ENCODE measurements at regions not wholly inside any gene's neighbourhood (a gene's known extent, or its start where the extent isn't known, plus 50 kb on each side); places are given as distances from the start of the nearest gene placed in this dataset.

DNA sequence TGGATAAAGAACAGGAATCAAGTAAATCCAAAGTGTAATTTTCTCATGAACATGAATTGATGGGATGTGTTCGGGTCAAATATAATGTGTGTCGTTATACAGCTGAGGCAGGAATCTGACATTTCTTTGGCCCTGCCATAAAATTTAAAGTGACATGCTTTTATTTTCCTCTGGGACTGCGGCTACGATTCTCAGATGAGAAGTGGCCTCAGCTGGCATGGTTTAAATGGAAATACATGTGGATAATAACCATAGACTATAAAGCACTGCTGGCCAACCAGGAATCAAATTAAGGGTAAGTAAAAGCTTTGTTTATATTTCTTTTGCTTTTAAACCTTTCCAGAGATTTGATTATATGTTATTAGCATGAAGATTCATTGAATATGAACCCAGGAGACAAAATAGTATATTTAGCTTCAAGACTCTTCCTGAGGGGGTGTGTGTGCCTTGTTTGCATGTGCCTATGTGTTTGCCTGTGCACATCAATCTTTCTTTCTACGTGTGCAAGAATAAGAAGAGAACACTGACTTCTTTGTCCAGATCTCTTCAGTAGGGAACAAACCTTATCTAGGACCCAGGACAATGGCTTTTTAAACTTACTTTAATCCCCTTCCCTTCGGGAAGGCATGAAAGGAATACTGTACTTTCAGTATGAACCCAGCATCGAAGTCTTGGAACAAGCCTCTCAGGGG is 629.0 kb upstream of the PFKP start:
- ChIA-PET CTCF (interaction anchor here (0.6 kb wide), 1 partner anchor 135 kb away, joined by 3 read pairs; no protein-coding TSS in a partner anchor), POLR2A (ENCODE audit: low non-redundant PET) (no interaction called here)
- no peak overlapping the region for H3K27ac ChIP-seq
- TF ChIP-seq, protein P1, sequence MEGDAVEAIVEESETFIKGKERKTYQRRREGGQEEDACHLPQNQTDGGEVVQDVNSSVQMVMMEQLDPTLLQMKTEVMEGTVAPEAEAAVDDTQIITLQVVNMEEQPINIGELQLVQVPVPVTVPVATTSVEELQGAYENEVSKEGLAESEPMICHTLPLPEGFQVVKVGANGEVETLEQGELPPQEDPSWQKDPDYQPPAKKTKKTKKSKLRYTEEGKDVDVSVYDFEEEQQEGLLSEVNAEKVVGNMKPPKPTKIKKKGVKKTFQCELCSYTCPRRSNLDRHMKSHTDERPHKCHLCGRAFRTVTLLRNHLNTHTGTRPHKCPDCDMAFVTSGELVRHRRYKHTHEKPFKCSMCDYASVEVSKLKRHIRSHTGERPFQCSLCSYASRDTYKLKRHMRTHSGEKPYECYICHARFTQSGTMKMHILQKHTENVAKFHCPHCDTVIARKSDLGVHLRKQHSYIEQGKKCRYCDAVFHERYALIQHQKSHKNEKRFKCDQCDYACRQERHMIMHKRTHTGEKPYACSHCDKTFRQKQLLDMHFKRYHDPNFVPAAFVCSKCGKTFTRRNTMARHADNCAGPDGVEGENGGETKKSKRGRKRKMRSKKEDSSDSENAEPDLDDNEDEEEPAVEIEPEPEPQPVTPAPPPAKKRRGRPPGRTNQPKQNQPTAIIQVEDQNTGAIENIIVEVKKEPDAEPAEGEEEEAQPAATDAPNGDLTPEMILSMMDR (conservative IDR thresholded peaks at IDR 0.05; ENCODE audit: low read depth) = no peak
- DNase-seq (ENCODE audit: low spot score) = no peak

DNA sequence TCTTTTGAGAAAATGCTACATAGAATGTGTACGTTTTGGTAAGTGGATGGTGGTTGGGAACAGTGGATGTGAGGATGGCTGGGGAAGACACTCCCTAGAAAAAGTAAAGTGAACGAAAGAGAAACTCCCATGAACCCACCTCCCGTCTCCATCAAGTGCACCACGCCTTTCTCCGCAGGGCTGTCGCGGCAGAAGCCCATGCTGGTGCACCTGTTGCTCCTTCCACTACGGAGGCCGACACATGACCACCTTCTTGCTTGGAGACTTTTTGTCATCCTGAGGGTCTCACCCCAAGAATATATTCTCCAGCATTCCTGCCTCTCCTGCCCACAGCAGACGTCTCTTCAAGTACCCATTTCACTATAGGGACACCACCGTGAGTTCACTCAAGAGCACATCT is 630.4 kb upstream of the PFKP start:
- no peak for DNase-seq (ENCODE audit: low spot score)
- CTCF ChIA-PET = no interaction called here
- TF ChIP-seq, protein P1 (conservative IDR thresholded peaks at IDR 0.05; ENCODE audit: low read depth) = no peak
- H3K27ac ChIP-seq = no peak overlapping the region
- POLR2A ChIA-PET (ENCODE audit: low non-redundant PET) = no interaction called here

- H3K27ac ChIP-seq = no peak overlapping the region
- no peak for DNase-seq (ENCODE audit: low spot score)
- POLR2A ChIA-PET (ENCODE audit: low non-redundant PET) = no interaction called here
- CTCF ChIA-PET = interaction anchor here (0.5 kb wide), 1 partner anchor 48 kb away, joined by 3 read pairs; no protein-coding TSS in a partner anchor
- TF ChIP-seq, protein P1 (conservative IDR thresholded peaks at IDR 0.05; ENCODE audit: low read depth) = no peak
Measured at GRCh38 chr10:2431961-2432360, 635.4 kb upstream of the PFKP start.

- no peak overlapping the region for H3K27ac ChIP-seq
- CTCF ChIA-PET = no interaction called here
- no peak for DNase-seq (ENCODE audit: low spot score)
- TF ChIP-seq, protein P1 (conservative IDR thresholded peaks at IDR 0.05; ENCODE audit: low read depth) = no peak
- POLR2A ChIA-PET (ENCODE audit: low non-redundant PET) = no interaction called here
Measured at GRCh38 chr10:2427412-2427811, 639.9 kb upstream of the PFKP start.

GRCh38 chr10:2425320-2425719 is 642.0 kb upstream of the PFKP start:
- POLR2A ChIA-PET (ENCODE audit: low non-redundant PET) = no interaction called here
- TF ChIP-seq, protein P1 (conservative IDR thresholded peaks at IDR 0.05; ENCODE audit: low read depth) = no peak
- no peak for DNase-seq (ENCODE audit: low spot score)
- CTCF ChIA-PET = no interaction called here
- H3K27ac ChIP-seq = no peak overlapping the region

- H3K27ac ChIP-seq = no peak overlapping the region
- CTCF ChIA-PET = no interaction called here
- DNase-seq (ENCODE audit: low spot score) = no peak
- POLR2A ChIA-PET (ENCODE audit: low non-redundant PET) = no interaction called here
- TF ChIP-seq, protein P1 (conservative IDR thresholded peaks at IDR 0.05; ENCODE audit: low read depth) = no peak
Measured at GRCh38 chr10:2414562-2414961, 652.8 kb upstream of the PFKP start.
